HG03025 (cell line): ENCODE measurements at regions not wholly inside any gene's neighbourhood (a gene's known extent, or its start where the extent isn't known, plus 50 kb on each side); places are given as distances from the start of the nearest gene placed in this dataset.
A peak's percentile ranks its signal among the peaks of the same experiment; 100 is the strongest.

Experiments
- ATAC-seq: cut with Tn5 transposase; IDR thresholded peaks from one replicate; pipeline ENCODE4 v1.9.1; 2021; ENCODE audit warnings: mild to moderate bottlenecking, moderate library complexity; ENCODE audit not compliant: unreplicated experiment, low FRiP score

- no peak for ATAC-seq
These were observed 156.5 kb upstream of the DKK2 start for GRCh38 chr4:107192601-107193000.

- ATAC-seq: no peak
These were observed 151.0 kb upstream of the DKK2 start for GRCh38 chr4:107187091-107187490.

GRCh38 chr4:107183155-107183774 is 147.2 kb upstream of the DKK2 start:
- ATAC-seq: peak; percentile 97

- no peak for ATAC-seq
These were observed 146.2 kb upstream of the DKK2 start for GRCh38 chr4:107182347-107182746.

- ATAC-seq: no peak
These were observed 130.8 kb upstream of the DKK2 start for GRCh38 chr4:107166873-107167450.

- ATAC-seq: no peak
These were observed 130.1 kb upstream of the DKK2 start for GRCh38 chr4:107166181-107166580.

GRCh38 chr4:107164962-107165475 is 128.9 kb upstream of the DKK2 start:
- ATAC-seq: no peak

GRCh38 chr4:107156443-107156842 is 120.3 kb upstream of the DKK2 start:
- no peak for ATAC-seq

GRCh38 chr4:107155366-107155765 is 119.3 kb upstream of the DKK2 start:
- no peak for ATAC-seq

GRCh38 chr4:107153956-107154355 is 117.8 kb upstream of the DKK2 start:
- no peak for ATAC-seq

GRCh38 chr4:107153228-107153627 is 117.1 kb upstream of the DKK2 start:
- ATAC-seq: no peak

- no peak for ATAC-seq
These were observed 115.1 kb upstream of the DKK2 start for GRCh38 chr4:107151173-107151572.

- no peak for ATAC-seq
These were observed 112.8 kb upstream of the DKK2 start for GRCh38 chr4:107148904-107149303.

GRCh38 chr4:107147873-107148272 is 111.8 kb upstream of the DKK2 start:
- no peak for ATAC-seq

- no peak for ATAC-seq
These were observed 102.3 kb upstream of the DKK2 start for GRCh38 chr4:107138433-107138832.

- no peak for ATAC-seq
These were observed 98.0 kb upstream of the DKK2 start for GRCh38 chr4:107133965-107134653.

- ATAC-seq: no peak
These were observed 95.2 kb upstream of the DKK2 start for GRCh38 chr4:107131295-107131694.

GRCh38 chr4:107130157-107130556 is 94.0 kb upstream of the DKK2 start:
- no peak for ATAC-seq

- ATAC-seq: no peak
These were observed 93.5 kb upstream of the DKK2 start for GRCh38 chr4:107129611-107130010.

- no peak for ATAC-seq
These were observed 93.0 kb upstream of the DKK2 start for GRCh38 chr4:107129076-107129475.

- ATAC-seq: no peak
These were observed 92.0 kb upstream of the DKK2 start for GRCh38 chr4:107128116-107128515.

- no peak for ATAC-seq
These were observed 89.4 kb upstream of the DKK2 start for GRCh38 chr4:107125496-107125895.
